Loucy (cell line): ENCODE measurements at regions not wholly inside any gene's neighbourhood (a gene's known extent, or its start where the extent isn't known, plus 50 kb on each side); places are given as distances from the start of the nearest gene placed in this dataset.

Experiments
- EZH2phosphoT487 ChIP-seq: fragments of 200-600 bp; IDR thresholded peaks from 2 replicates; pipeline ENCODE4 v1.6.1; 2018; ENCODE audit warnings: antibody characterized with exemption, mild to moderate bottlenecking, moderate library complexity, borderline replicate concordance
- TF ChIP-seq, protein P1 (sequence below): fragments of 200-600 bp; sonication (generic); conservative IDR thresholded peaks from 2 replicates; pipeline ENCODE4 v1.5.1; 2014; ENCODE audit warnings: mild to moderate bottlenecking, antibody characterized with exemption, low read length

DNA sequence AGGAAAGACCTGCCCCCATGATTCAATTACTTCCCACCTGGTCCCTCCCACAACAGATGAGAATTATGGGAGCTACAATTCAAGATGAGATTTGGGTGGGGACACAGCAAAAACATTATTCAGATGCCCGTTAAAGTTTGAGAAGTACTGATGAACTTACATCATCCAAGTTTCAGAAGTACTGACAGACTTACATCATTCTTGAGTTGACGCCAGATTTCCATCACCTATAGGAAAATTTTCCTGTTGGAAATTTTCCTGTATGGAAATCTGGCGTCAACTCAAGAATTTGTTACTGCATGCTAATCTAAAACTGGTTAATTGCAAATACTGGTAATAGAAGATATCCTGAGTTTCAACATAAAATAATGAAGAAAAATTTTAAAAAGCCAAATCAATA lies 975.9 kb downstream of the MAT2B start:
- TF ChIP-seq, protein P1, sequence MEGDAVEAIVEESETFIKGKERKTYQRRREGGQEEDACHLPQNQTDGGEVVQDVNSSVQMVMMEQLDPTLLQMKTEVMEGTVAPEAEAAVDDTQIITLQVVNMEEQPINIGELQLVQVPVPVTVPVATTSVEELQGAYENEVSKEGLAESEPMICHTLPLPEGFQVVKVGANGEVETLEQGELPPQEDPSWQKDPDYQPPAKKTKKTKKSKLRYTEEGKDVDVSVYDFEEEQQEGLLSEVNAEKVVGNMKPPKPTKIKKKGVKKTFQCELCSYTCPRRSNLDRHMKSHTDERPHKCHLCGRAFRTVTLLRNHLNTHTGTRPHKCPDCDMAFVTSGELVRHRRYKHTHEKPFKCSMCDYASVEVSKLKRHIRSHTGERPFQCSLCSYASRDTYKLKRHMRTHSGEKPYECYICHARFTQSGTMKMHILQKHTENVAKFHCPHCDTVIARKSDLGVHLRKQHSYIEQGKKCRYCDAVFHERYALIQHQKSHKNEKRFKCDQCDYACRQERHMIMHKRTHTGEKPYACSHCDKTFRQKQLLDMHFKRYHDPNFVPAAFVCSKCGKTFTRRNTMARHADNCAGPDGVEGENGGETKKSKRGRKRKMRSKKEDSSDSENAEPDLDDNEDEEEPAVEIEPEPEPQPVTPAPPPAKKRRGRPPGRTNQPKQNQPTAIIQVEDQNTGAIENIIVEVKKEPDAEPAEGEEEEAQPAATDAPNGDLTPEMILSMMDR, result no peak
- no peak for TF ChIP-seq EZH2phosphoT487
